ENCODE measurements at regions not wholly inside any gene's neighbourhood (a gene's known extent, or its start where the extent isn't known, plus 50 kb on each side); places are given as distances from the start of the nearest gene placed in this dataset.

DNA sequence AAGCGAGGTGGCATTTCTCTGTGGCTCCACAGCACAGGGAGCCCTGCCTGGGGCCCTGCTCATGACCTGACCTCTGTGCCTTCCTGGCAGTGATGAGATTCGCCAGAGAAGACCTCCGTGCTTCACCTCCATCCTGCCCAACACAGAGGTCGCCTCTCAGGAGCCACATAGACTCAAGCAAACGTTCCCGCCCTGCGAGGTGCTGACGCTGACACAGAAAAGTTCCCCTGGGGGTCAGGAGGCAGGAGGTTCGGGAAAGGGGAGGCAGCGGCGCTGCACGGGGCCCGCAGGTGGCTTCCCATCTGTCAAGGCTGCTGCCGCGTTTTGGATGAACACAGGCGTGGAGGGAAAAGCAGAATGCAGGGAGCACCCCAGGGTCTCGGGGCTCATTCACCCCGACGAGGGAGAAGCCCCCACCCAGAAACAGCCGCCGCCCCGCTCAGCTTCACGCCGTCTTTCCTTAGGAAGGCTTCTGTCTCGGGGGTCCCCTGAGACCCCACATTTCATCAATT is 579.6 kb upstream of the SALL3 start:
- DNase-seq = no peak

GRCh38 chr18:78402440-78402839 is 577.2 kb upstream of the SALL3 start:
- DNase-seq = no peak

- DNase-seq = no peak
Observed at GRCh38 chr18:78402966-78403365, 576.7 kb upstream of the SALL3 start.

- DNase-seq = no peak
Observed at GRCh38 chr18:78403371-78403770, 576.2 kb upstream of the SALL3 start.

- DNase-seq = no peak
Observed at GRCh38 chr18:78405763-78406162, 573.9 kb upstream of the SALL3 start.

DNA sequence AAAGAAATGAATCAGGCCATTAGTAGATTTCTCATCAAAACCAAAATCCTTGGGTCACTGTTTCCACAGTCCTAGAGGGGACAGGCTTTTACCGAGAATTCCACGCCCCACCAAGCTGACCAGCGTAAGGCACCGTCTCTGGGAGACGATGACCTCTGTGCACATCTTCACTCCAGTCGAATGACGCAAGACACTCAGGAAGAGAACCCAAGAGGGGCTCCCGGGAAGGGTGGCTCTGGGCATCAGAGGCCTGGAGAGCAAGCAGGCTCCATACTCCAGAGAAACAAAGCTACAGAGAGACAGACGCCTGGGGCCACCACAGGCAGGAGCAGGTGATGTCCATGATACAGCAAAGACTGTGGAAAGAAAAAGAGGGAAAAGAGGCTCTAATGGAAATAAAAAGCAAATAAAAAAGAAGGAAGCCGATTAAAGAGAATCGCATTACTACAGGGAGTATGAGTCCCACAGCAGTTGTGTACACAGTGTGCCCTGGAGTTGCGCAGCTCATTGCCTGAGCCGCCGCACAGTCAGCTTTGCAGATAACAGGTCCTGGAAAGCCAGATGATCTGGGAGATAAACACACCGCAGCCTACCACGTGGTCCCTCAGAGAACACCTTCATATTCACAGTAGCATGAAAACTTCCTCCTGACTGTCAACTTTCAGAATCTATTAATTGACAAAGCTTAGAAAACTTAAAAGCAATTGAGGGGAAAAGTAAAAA is 572.7 kb upstream of the SALL3 start:
- no peak for DNase-seq

DNA sequence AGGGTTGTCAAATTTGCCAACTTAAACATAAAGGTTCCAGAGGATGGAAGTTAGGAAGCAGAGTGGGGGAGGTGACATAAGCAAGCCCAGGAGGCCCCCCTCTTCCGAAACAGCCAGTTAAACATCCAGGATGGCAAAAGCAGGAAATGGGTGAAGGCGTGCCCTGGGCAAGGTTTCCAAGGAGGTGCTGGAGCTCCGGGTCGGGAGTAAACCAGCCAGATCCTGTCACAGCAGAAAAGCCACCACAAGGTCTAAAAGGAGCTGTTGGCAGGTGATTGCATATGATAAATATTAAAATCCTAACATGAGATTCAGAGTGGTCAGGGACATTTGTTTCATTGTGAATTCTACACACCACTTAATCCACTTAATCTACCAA is 572.2 kb upstream of the SALL3 start:
- no peak for DNase-seq

DNA sequence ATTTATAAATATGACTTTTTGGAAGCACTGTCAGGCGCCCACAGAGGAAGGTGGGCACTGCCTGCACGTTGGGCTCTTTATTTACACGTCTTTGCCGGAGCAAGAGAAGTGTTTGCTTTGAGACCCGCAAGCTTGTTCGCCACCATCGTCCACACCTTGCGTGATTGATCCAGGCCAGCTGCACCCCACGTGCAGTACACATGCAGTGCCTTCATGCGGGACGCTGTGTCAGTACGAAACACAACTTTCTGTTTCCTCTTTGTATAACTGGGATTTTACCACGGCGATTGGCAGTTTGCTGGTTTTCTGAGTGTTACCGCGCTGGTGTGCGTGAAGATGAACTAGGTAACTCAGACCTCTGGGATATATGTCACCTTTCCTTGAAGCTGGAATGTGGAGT is 571.0 kb upstream of the SALL3 start:
- DNase-seq = no peak

DNA sequence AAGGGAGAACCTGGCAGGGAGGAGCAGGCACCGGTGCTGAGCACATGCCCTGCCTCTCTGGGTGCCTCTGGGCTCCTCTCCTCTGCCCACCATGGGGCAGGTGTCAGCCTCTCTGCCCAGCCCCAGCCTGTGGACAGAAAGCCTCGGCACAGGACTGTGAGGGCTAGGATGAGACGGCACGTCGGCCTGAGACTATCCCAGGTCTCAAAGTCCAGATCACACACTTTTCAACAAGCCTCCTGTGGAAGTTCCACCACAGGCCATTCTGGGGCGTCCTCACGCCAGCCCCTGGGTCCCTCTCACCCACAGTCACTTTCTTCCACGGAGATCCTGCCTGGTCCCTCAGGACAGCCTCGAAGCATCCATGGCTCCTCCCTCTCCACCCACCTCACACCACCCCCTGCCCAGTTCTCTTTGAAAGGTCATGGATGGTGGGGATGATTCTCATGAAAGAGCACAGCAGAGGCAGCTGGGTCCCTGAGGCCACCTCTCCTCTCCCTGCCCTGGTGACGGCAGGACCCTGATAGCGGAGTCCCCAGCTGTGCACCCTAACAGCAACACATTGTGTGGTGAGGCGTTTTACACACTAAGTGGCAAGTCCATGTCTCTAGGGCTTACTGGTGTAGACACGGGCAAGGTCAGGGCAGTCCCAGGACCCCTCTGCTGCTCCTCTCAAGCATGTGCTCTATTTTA is 569.4 kb upstream of the SALL3 start:
- no peak for DNase-seq

DNA sequence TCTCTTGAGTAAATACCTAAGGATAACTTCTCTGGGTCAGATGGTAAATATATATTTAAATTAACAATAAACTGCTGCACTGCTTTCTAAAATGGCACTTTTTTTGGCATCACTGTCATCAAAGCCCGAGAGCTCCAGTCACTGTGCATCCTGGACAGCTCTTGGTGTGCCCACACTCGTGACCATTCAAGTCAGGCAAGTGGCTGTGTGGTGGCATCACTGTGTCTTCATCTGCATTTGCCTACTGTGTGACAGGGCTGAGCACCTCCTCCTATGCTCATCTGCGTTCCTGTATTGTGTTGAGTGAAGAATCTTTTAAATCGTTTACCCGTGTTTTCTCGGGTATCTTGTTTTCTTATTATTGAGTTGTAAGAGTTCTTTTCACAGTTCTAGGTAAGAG is 568.1 kb upstream of the SALL3 start:
- DNase-seq = no peak

- no peak for DNase-seq
Observed at GRCh38 chr18:78414302-78414701, 565.3 kb upstream of the SALL3 start.

DNA sequence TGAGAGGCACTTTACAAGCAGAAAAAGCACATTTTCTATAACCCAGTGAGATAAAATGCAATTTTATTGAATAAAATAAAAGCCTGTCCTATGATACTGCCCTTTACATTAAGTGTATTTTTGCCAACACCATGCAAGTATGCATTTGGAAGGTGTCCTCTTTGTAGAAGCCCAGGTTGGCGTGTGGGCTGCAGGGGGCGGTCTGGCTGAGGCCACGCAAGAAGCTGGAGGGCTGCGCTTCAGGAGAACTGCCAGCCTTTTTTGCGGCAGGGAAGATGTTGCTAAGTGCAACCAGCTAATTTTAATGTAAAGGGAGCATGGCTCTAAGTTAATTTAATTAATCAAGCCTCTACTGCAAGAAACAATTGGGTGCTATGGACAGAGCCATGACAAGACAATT is 562.8 kb upstream of the SALL3 start:
- DNase-seq = no peak

DNA sequence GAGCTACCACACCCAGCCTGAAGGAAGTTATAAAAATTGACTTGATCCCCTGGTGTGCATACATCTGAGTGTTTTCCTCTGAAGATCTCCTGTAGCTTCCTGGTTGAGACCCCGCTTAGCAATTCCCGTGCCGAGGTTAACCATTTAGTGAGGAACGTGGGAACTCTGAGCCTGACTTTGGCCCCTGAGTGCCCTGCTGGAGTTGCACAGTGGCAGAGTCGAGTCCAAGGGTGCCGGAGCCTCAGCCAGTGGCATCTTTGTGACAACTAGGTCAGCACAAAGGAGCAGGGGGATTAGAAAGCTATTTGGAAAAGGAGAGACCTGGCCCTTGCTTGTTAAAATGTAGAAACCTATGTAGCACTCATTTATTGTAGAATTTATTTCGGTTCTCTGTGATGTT is 561.2 kb upstream of the SALL3 start:
- DNase-seq = no peak

DNA sequence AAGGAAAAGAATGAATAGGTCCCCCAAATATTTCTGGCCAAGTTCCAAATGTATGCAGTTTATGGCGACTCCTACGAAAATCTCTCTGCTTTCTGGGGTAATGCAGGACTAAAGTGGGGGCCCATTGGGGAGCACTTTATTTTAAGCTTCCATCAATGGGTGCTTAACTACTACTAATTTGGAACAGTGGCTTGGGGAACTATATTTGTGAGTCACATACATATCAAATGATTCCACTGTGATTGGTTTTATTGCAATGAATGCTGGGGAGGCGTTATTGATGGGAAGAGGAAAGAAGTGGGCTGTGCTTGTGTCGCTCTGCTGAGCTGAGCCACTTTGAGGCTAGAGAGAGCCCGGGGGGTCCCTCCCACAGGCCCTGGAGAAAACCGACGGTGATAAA is 560.4 kb upstream of the SALL3 start:
- no peak for DNase-seq

- no peak for DNase-seq
Observed at GRCh38 chr18:78420116-78420515, 559.5 kb upstream of the SALL3 start.

DNA sequence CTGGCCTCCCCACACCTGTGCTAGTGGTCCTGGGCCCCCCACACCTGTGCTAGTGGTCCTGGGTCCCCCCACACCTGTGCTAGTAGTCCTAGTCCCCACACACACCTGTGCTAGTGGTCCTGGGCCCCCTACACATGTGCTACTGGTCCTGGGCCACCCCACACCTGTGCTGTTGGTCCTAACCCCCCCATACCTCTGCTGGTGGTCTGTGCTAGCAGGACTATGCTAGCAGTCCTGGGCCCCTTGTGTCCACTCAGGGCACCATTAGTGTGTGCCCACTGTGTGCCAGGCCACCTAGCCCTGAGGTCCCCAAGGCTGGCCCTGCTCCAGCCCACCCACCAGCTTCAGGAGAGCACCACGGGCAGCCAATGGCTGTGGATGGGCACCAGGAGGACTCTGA is 558.2 kb upstream of the SALL3 start:
- DNase-seq = no peak

- no peak for DNase-seq
Observed at GRCh38 chr18:78422336-78422735, 557.3 kb upstream of the SALL3 start.

DNA sequence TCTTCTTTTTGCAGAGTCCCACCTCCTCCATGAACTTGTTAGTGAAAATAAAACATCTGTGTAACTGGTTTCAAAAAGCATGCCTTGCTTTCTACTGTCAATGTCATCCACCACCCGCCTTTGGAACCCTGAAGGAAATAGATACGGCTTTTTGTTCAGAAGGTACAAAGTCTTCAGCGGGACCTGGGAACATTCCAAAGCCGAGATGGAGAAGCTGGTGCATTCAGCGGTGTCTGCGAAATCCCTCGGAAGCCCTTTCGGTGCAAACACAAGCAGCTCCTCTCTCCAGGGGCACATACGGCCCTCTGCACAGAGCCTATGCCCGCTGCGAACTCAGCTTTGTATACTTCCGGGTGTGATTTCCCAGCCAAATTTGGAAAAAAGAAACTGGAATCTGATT is 555.8 kb upstream of the SALL3 start:
- DNase-seq = no peak

DNA sequence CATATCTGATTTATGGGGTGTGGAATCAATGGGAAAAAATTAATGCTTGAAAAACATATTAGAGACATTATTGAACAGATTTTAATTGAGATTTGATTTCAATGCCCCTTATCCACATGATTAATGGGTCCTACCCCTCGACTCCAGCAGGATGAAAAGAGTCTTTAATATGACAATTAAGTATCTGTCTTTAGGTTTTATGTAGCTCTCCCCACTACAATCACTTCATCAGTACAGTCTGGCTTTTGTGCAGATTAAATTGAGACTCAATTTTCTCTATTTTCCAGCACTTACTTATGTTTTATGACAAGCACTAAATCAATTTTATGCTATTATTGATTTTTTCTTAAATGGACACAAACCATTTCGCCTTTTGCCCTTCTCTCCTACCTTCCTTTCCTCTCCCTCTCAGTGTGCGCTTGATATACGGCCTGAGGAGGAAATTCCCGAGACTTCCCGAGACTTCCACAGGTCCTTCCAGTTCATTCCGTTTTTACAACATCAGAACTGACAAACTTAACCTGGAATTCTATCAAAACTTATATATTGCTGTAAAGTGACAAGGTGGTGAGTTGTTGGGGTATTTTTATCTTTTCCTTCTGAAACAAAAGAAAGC is 555.1 kb upstream of the SALL3 start:
- no peak for DNase-seq

- no peak for DNase-seq
Observed at GRCh38 chr18:78425019-78425412, 554.6 kb upstream of the SALL3 start.

DNA sequence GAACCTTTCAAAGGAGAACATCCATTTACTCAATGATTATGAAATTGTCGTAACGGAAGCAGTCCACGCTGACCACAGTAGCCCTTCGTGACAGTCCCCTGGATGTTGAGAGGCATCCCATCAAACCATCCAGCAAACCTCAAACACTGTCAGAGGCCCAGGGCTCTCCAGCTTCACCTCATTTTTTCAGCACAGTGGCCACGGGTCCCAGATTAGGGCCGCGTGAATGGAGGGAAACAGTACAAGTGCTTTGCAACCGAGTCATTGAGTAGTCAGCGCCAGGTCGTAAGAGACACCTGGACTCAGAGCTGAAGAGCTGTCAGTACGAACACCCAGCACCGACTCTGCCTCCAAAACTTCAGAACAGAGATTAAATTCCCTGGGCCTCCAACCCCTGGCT is 552.5 kb upstream of the SALL3 start:
- DNase-seq = no peak

DNA sequence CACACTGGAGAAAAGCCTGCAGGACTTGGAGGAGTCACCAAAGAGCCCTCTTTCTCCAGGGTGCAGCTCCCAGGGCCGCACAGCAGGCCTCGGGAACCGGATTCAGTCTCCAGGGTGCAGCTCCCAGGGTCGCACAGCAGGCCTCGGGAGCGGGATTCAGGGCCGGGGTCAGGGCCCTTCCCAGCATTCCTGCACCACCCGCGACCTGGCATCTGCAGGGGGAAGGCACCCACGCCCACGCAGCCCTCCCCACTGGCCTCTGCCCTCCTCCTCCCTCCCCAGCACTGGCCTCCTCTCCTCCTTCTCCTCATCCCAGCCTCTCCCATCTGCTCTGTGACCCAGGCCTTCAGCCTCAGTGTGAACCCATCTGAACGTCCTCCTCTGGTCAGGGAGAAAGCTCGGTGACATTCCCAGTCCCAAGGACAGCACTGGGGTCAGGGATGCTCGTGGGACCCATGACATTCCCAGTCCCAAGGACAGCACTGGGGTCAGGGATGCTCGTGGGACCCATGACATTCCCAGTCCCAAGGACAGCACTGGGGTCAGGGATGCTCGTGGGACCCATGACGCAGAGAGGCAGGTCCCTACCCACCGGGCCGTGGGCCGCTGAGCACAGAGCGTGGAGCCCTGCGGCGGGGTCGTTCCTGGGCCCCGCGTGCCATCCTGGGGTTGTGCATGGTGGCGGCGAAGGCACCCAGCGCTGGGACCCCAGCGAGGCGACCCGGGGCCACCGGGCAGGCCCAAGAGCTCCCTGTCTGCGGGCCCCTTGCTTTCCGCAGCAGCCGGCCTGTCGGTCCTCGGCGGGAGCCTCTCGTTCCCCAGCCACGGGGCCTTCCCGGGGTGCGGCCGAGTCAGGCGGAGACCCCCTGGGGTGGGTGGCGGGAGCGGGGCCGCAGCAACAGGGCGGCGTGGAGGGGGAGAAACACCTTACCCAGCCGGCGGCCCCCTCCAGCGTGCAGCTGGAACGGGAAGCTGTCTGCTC is 550.2 kb upstream of the SALL3 start:
- no peak for DNase-seq

DNA sequence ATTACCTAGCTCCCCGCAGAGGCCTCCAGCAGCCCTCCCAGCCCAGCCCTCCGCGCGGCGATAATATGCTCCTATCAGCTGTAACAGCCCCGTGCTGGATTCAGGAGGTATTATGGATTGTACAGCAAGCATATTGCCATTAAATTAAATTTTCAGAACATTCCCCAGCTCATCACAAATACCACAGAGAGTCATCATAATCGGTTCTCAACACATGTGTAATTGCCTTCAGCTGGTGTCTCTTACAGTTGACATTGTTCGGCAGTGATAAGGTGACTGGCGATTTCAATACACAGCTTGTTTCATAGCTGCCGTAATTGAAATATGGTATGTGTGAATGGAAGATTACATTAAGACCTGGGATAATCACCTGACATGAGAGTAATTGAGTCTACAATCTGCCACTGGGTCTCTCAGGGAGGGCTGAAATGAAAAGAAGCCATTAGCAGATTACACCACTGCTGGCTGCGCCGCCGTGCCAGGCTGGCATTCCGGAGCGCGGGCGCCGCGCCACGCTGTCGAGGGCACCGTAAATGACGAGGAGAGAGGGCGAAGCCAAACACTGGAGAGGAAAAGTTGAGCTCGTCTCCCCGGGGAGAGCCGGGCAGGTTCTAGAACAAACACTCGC is 549.4 kb upstream of the SALL3 start:
- DNase-seq = no peak
